ENCODE measurements at regions not wholly inside any gene's neighbourhood (a gene's known extent, or its start where the extent isn't known, plus 50 kb on each side); places are given as distances from the start of the nearest gene placed in this dataset.

GRCh38 chr1:55579332-55580001 lies 364.3 kb upstream of the USP24 start:
- Histone ChIP-seq H2BK12ac (ENCODE audit: low read depth, low read length) (no peak overlapping the region), H2BK20ac (ENCODE audit: low read length) (no peak overlapping the region), H2AFZ (ENCODE audit: low read length) (no peak overlapping the region), H3K4ac (replicated peaks; ENCODE audit: insufficient read length, low read depth, low read length) (no peak overlapping the region), H4K91ac (replicated peaks; ENCODE audit: insufficient read length, low read length) (no peak overlapping the region), H4K20me1 (replicated peaks in 1 of 2; ENCODE audit: control insufficient read depth in 1 of 2, insufficient read depth in 2 of 2, low read length in 2 of 2) (no peaks in the 10 kb centered on the region), H3K36me3 (ENCODE audit: control insufficient read depth in 2 of 4, insufficient read depth in 4 of 4, low read length in 3 of 4) (no peaks in the 10 kb centered on the region), H3K79me2 (ENCODE audit: control insufficient read depth in 1 of 2, insufficient read depth in 2 of 2, low read length in 2 of 2) (no peaks in the 10 kb centered on the region), H3K4me3 (ENCODE audit: extremely low read depth in 1 of 4, insufficient read depth in 2 of 4, low read depth in 3 of 4, low read length in 4 of 4) (no peak overlapping the region), H3K27ac (ENCODE audit: low read depth, low read length) (no peak overlapping the region), H3K79me1 (ENCODE audit: low read depth, low read length) (no peaks in the 10 kb centered on the region), H4K8ac (ENCODE audit: extremely low read depth, insufficient read depth, low read length) (no peak overlapping the region), H3K9me3 (ENCODE audit: insufficient read depth in 2 of 2, low read depth in 1 of 2, low read length in 1 of 2) (no peaks in the 10 kb centered on the region), H2BK5ac (ENCODE audit: low read depth, low read length) (no peak overlapping the region), H2BK15ac (ENCODE audit: low read length) (no peak overlapping the region), H3K9ac (replicated peaks in 1 of 4; ENCODE audit: extremely low read depth in 1 of 4, low read depth in 3 of 4, low read length in 3 of 4) (no peak overlapping the region), H3K27me3 (replicated peaks in 1 of 4; ENCODE audit: control insufficient read depth in 3 of 4, extremely low read depth in 1 of 4, insufficient read depth in 3 of 4, low read length in 3 of 4) (no peaks in the 10 kb centered on the region), H3K23me2 (ENCODE audit: low read depth, low read length) (no peaks in the 10 kb centered on the region), H3K23ac (ENCODE audit: insufficient read length) (no peak overlapping the region), H3K14ac (ENCODE audit: insufficient read length) (no peak overlapping the region), H2BK120ac (replicated peaks; ENCODE audit: low read depth, low read length) (no peak overlapping the region), H2AK5ac (ENCODE audit: low read depth, low read length) (no peak overlapping the region), H3K56ac (replicated peaks; ENCODE audit: insufficient read length, low read depth, low read length) (no peak overlapping the region), H3K4me2 (ENCODE audit: insufficient read depth in 1 of 2, low read depth in 2 of 2, low read length in 2 of 2) (no peak overlapping the region), H3K18ac (ENCODE audit: extremely low read depth, low read length) (no peak overlapping the region), H3K4me1 (replicated peaks in 1 of 4; ENCODE audit: control insufficient read depth in 3 of 4, insufficient read depth in 4 of 4, low read length in 3 of 4) (no peaks in the 10 kb centered on the region; a peak in 1 of 7 replicates), H4K5ac (ENCODE audit: insufficient read length, low read depth, low read length) (no peak overlapping the region)
- WGBS, 2 experiments (ENCODE audit: extremely low coverage in 1 of 2, insufficient coverage in 1 of 2, insufficient read length in 1 of 2, insufficient replicate concordance in 2 of 2, low coverage in 1 of 2, low lambda C conversion rate in 2 of 2, missing lambda C conversion rate in 1 of 2): 77% methylated on average over 3 of the region's 3 CpGs; no CpG with 5 or more reads in 1 of the 2 experiments
- FAIRE-seq: no peak
- TF ChIP-seq BCL11A (IDR thresholded peaks at IDR 0.05; ENCODE audit: low read depth in 2 of 2, low read length in 2 of 2) (no peak), CHD1 (IDR thresholded peaks at IDR 0.05; ENCODE audit: low read depth, low read length) (no peak), SRF (IDR thresholded peaks at IDR 0.05; ENCODE audit: low read depth, low read length) (no peak), RFX5 (IDR thresholded peaks at IDR 0.05; ENCODE audit: borderline replicate concordance, low read depth, low read length) (no peak), CTCF (IDR thresholded peaks at IDR 0.05; ENCODE audit: control extremely low read depth in 1 of 3, insufficient read depth in 1 of 3, low read depth in 1 of 3, low read length in 3 of 3) (no peak), RNF2 (IDR thresholded peaks at IDR 0.05; ENCODE audit: borderline replicate concordance, low read depth, low read length, missing control alignments, poor library complexity, severe bottlenecking) (no peak), SP4 (IDR thresholded peaks at IDR 0.05; ENCODE audit: low read length) (no peak), POLR2AphosphoS5 (IDR thresholded peaks at IDR 0.05; ENCODE audit: low read depth, low read length) (no peak), USF2 (IDR thresholded peaks at IDR 0.05; ENCODE audit: low read length) (no peak)
- CTCF ChIA-PET (ENCODE audit: partially characterized antibody): interaction anchor here (0.8 to 2.4 kb wide), 3 partner anchors 12 to 290 kb away, joined by 3 to 6 read pairs (median 3); no protein-coding TSS in a partner anchor
- no peak for DNase-seq (ENCODE audit: low read depth in 1 of 2, low spot score in 2 of 2)
- POLR2A ChIA-PET (ENCODE audit: partially characterized antibody): no interaction called here
